ENCODE measurements at regions not wholly inside any gene's neighbourhood (a gene's known extent, or its start where the extent isn't known, plus 50 kb on each side); places are given as distances from the start of the nearest gene placed in this dataset.
"Not testable (repeated sequence)": the region's sequence is repeated elsewhere in the genome, so short reads cannot be mapped to it uniquely, and the experiment has no call there.

DNA sequence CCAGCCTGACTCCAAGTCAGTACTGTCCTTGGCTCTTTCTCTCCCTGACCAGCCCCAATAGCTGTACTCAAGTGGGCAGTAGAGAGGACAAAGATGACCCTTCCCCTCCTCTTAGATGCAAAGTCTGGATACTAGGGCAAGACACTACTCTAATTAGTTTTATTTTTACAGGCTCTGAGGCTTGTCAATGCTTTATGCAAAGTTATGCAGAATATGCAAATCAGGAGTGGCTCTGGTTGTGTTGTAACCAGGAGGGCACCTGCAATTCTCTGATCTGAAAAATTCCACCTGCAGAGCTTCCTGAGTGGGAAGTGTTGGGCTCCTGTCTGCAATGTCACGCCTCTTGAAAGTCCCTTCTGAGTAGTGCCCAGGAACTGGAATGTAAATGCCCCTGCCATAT, 201.5 kb downstream of the RGS3 start:
- no peak for DNase-seq (ENCODE audit: low spot score)

DNA sequence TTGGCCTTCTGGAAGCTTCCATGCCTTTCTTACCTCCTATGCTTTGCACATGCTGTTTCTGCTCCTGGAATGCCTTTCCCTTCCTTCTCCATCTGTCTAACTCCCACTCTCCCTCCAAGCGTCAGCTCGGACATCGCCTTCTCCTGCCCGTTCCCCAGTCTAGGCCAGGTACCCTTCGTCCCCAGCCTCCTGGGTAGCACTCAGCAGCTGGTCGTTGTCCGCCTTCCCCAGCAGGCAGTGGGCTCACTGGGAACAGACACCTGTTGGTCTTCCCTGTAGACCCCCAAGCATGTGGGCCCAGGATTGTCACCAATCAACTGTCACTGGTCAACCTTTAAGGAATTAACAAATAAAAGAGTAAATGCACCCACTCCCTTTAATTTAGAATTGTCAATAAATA, 202.2 kb downstream of the RGS3 start:
- DNase-seq (ENCODE audit: low spot score) = no peak

DNA sequence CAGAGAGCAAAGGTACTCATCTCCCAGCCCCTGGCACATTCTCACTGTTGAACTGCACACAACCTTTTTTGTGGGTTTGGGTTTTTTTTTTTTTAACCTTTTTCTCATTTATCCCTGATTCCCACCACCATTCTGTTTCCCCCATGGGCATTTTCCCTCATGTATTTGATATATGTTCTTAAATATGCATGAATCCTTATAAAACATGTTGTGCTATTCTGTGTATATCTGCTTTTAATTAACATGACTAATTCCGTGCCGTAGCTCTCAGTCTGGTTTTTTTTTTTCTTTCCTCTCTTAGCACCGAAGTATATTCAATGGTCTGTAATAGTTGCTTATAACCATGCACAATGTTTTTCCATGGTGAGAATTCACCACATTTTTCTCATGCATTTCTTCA, 204.5 kb downstream of the RGS3 start:
- peak; percentile 63 for DNase-seq (ENCODE audit: low spot score)

DNA sequence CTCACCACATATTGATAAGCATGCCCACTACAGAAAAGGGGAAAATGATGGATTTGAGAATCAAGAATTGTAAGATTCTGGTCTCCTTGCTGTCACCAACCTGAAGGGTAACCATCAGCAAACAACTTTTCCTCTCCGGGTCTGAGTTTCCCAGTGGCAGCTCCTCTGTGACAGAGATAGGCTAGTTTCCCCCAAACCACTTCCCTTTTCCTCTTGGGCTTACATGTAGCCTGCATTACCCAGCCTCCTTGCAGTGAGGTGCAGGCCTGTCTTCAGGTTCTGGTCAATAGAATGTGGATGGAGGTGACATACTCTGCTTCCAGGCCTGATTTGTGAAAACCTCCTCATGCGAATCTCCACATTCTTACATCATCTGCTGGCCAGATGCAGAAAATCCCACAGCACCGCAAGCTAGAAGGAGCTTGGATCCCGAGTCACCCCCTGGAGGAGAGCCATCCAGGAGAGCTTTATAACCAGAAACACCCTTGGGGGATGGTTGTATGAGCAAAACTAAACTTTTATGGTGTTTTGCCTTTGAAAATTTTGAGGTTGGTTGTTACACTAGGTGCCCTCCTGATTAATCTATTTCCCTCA, 206.1 kb downstream of the RGS3 start:
- peak; percentile 47 for DNase-seq (ENCODE audit: low spot score)

DNA sequence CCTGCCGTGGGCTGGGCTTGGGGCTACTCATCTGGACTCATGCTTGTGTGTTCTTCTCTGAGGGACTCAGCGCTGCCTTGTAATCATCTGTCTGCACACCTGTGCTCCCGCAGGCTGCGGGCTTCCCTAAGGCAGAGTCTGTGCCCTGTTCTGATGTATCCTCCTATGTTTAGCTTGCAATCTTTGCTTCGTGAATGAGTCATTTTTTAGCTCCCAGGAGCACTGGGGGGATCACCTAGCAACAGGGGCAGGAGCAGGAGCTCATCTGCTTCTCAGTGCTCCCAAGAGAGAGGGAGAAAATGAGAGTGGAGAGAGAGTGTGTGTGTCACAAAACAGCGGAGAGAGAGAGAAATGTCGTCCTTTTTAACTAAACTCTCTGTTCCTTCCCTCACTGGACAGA, 202.4 kb upstream of the ZNF618 start:
- peak; percentile 26 for DNase-seq (ENCODE audit: low spot score)

DNA sequence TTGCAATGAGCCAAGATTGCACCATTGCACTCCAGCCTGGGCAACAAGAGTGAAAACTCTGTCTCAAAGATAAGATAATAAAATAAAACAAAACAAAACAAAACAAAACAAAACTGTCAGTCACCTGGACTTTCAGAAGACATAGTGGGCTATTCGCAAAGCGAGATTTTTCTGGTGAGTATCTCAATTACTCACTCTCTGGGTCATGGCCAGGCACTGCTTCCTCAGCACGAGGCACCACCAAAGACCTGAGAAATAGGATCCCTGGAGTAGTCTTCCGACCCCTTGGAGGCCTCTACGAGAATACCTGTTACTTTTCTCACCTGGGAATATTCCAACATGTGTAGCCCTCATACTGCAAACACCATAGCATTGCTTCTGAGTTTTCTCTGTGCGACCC, 201.7 kb upstream of the ZNF618 start:
- peak; percentile 23 for DNase-seq (ENCODE audit: low spot score)

DNA sequence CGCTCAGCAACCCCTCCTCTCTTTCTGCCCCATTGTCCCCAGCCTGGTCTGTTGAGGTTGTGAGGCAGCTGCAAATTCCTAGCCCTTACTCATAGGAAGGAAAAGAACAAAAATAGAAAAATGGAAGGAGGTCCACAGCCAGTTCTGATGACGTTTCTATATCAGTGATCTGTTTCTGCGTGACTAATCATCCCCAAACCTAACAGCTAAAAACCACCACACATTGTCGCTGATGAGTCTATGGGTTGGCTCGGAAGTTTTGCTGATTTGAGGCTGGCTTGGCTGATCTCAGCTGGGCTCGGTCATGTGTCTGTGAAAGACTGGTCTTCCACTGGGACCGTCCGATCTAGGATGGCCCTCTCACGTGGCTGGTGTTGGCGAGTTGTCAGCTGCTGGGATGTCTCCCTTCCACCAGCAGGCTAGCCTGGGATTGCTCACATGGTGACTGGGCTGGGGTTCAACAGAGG, 200.6 kb upstream of the ZNF618 start:
- peak; percentile 97 for DNase-seq (ENCODE audit: low spot score)

DNA sequence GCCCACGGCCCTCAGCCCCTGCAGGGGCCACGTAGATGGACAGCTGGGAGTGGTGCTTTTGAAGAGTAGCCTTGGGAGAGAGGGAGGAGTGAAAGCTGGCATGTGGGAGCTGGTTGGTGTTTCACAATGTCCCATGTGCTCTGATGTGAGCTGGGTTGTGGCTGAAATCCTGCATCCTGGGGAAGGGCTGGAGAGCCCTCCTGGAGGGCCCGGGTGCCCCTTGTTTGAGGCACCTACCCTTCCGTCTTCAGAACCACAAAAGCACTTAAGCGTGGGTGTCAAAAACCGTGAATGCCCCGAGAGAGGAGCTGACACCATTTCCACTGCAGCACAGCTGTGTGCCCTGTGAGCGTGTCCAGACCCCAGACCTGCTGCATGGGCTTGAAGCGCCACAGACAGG, 199.1 kb upstream of the ZNF618 start:
- DNase-seq (ENCODE audit: low spot score) = no peak

DNA sequence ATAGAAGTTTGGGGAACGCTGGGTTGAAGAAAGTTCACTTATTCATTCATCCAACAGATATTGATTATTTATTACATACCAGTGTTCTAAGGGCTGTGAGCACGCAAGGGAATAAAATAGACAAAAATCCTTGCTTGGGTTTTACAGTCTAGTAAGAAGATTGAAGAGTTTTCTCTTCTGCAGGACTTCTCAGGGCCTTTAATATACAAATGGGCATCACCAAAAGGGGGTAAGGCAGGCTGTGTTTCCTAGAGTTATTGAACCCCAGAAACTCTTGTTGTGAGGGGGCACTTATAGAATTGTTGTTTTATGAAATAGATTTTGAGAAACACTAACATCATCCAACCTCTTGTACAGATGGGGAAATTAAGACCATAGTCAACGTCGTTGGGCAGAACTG, 198.5 kb upstream of the ZNF618 start:
- no peak for DNase-seq (ENCODE audit: low spot score)

DNA sequence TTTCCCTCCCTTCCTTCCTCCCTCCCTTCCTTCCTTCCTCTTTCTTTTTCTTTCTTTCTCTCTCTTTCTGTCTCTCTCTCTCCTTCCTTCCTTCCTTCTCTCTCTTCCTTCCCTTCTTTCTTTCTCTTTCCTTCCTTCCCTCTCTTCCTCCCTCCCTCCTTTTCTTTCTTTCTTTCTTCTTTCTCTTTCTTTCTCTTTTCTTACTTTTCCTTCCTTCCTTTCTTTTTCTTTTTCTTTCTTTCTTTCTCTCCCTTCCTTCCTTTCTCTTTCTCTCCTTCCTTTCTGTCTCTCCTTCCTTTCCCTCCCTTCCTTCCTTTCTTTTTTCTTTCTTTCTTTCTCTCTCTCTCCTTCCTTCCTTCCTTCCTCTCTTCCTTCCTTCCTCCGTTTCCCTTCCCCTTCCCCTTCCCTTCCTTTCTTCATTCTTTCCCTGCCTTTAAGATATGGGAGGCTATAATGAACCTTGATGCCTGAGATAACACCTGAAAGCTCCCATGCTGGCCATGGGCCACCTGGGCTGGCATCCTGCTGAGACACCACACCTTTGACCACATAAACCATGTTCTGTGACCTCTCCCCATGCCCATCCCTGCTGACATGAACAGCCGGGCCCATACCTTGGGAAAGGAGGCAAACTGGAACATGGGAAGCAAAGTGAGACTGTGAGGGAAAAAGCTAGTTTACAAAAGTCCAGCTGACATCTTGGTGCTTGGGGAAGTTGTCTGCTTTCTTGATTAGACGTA, 197.8 kb upstream of the ZNF618 start:
- DNase-seq (ENCODE audit: low spot score) = no peak

DNA sequence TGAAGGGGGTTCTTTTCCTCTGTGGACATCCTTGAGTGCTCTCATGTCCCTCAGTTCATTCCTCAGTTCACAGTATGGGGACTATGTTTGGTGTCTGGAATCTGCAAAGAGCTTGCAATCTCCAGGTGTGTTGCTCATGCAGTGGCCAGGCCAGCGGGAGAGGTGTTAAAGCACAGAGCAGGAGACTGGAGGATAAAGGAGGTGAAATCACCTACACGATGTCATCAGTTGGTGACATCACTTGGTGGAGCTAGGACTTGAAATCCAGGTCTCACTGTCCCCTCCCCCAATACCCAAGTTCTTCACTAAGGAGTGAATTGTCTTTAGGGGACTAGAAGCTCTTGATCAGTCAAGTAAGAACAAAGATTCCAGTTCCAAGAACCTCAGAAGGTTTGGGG, 197.3 kb upstream of the ZNF618 start:
- DNase-seq (ENCODE audit: low spot score) = no peak

DNA sequence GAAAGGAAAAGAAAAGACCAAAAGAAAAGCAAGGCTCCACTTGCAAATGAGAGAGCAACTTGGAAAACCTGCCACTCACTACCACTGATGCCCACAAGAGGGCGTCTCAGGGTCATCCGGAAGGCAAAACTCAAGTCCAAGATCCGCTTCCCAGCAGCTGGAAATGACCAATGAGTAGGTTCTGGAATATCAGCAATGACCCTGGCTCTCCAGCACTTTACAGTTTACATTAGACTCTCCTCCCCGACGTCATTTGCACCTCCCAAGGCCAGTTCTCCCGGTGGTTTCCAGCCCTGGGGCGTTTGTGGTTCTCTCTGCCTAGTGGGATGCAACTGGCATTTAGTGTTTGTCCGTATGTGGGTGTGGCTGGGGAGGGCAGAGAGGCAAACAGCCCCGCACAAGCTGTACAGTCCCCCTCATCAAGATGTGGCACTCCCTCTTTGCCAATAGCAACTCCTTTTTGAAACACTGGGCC, 193.8 kb upstream of the ZNF618 start:
- peak; percentile 75 for DNase-seq (ENCODE audit: low spot score)

DNA sequence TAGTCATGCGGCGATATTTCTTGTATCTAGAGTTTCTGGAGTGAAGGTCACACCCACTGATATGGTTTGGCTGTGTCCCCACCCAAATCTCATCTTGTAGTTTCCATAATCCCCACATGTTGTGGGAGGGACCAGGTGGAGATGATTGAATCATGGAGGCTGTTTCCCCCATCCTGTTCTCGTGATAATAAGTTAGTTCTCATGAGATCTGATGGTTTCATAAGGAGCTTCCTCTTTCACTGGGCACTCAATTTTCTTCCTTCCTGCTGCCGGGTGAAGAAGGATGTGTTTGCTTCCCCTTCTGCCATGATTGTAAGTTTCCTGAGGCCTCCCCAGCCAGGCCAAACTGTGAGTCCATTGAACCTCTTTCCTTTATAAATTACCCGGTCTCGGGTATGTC, 190.5 kb upstream of the ZNF618 start:
- not testable (repeated sequence) for DNase-seq (ENCODE audit: low spot score)

DNA sequence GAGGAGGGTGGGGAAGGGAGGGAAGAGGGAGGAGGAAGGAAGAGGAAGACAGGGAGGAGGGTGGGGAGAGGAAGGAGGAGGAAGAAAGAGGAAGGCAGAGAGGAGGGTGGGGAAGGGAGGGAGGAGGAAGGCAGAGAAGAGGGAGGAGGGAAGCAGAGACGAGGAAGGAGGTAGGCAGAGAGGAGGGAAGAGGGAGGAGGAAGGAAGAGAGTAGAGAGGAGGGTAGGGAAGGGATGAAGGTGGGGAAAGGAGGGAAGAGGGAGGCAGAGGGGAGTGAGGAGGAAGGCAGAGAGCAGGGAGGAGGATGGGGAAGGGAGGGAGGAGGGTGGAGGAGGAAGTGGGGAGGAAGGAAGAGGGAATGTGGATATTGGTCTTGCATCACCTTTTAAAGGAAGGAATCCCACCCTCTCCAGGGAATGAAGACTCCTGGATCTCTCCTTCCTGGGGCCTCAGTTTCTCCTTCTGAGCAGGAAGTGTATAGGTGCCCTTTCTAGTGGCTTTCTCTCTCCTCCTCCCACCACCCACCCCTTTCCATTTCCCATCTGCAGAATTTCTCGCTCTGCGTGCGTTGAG, 188.9 kb upstream of the ZNF618 start:
- DNase-seq (ENCODE audit: low spot score) = no peak

DNA sequence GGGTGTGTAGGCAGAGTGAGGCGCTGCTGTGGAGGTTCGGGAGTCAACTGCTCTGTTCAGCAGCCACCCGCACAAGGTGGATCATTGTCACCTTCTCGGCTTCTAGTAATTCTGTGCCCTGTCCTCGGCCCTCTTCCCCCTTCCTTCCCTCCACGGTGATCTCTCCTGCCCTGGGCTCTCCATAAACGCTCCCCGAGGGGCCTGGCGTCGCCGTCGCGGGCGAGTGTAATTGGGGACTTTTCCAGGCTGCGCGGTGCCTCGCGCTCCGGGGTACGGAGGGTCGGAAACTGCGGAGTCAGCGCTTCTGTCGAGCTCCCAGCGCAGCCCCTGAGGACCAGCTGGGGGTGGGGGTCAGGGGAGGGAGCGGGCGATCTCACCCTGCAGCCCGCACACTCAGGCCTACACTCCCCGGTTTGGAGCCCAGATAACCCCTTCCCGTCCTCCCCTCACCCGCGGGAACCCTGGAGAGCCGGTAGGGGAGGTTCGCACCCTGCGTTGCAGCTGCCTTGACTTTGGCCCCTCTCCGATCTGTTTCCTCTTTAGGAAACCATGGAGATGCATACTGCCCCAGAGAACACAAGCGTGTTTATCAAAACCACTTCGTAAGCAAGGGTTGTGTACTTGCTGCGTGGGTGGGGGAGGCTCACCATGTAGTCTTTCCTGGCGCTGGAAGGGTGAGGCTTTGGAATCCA, 188.3 kb upstream of the ZNF618 start:
- DNase-seq (ENCODE audit: low spot score) = no peak

DNA sequence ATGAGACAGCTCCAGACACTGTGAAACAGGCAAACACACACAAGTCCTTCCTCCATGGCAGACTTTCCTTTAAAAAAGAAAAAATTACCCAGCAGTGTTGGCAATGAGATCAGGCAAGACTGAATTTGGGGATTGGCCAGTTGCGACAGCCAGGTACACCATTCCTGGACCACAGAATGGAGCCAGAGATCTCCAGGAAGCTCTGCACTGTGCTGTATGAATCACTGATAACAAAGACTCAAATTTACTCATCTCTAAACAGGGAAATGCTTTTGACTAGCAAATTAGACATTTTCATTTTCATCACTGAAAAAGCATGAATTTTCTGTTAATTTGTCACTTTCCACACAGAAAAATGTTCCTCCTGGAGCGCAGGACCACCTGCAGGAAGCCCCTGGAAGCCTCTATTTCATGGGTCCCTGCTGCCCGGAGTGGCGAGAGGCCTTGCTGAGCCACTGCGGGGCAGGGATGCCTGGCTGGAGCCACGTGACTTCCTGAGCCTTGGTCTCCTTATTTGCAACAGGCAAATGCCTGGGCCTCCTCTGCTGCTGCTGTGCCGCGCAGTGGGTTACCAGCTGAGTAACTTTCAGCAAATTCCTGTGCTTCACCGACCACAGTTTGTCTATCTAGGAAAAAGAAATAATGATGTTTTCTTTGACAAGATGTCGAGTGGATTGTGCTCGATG, 185.9 kb upstream of the ZNF618 start:
- no peak for DNase-seq (ENCODE audit: low spot score)

DNA sequence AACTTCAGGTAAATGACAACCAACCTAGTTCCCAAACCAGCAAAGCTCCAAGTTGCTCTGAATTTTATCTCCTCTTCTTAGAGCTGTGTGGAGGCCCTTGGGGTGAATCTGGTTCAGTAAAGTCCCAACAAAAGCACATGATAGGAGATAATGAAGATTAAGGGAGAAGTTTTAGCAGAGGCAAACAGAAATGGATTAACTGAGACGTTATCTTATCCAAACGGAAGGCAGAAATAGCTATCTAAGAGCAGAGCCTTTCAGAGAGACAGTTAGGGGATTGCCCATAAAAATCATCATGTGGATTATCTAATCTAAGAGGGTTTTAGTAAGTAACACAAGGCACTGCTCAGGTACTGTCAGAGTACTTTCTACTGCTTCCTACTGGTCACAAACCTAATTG, 183.9 kb upstream of the ZNF618 start:
- DNase-seq (ENCODE audit: low spot score) = no peak

DNA sequence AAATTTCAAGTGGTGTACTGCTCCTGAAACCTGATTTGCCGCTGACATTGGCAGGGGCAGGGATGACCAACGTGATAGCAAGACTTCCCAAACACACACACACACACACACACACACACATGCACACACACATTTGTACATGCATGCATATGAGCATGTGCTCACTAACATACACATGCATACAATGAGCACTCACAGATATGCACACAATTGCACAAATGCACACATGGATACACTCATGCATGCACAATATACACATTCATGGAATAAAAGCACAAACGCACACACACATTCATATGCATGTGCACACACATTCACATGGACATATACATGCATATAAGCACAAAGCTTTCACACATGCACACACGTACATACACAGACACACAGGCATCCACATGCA, 181.2 kb upstream of the ZNF618 start:
- no peak for DNase-seq (ENCODE audit: low spot score)

DNA sequence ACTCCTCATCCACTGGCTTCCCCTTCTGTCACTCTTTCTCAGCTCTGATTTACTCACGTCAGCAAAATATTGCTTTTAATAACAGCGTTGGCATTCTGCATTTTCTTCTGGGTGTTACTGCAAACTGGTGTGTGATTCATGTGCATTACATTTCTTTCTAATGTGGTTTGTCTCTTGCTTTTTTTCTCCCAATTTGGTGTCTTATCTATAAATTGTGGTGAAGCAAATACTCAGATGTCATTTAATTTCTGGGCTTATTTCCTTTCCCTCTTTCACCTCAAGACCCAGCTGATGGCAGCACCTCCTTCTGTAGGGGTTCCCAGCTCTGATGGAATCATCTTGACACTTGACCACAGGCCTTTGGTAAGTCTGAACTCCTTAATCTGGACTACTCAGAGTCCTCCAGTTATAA, 180.7 kb upstream of the ZNF618 start:
- no peak for DNase-seq (ENCODE audit: low spot score)

DNA sequence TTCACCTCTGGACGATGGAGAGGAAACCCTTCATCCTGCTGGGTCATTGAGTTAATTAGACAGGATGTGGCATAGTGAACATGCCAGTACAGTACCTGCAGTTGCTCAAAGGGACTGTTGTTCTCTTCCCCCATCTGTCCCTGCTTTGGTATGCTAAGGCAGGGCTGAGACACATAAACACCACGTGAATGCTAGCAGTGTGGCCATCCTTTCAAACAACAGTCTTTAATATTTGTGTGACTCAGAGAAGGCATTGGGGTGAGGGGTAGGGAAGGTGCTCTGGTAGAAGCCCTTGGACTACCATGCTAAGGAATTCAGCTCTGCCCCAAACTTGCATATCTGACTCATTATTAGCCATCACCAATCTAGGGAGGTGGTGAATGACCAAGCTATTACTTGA, 180.2 kb upstream of the ZNF618 start:
- no peak for DNase-seq (ENCODE audit: low spot score)

DNA sequence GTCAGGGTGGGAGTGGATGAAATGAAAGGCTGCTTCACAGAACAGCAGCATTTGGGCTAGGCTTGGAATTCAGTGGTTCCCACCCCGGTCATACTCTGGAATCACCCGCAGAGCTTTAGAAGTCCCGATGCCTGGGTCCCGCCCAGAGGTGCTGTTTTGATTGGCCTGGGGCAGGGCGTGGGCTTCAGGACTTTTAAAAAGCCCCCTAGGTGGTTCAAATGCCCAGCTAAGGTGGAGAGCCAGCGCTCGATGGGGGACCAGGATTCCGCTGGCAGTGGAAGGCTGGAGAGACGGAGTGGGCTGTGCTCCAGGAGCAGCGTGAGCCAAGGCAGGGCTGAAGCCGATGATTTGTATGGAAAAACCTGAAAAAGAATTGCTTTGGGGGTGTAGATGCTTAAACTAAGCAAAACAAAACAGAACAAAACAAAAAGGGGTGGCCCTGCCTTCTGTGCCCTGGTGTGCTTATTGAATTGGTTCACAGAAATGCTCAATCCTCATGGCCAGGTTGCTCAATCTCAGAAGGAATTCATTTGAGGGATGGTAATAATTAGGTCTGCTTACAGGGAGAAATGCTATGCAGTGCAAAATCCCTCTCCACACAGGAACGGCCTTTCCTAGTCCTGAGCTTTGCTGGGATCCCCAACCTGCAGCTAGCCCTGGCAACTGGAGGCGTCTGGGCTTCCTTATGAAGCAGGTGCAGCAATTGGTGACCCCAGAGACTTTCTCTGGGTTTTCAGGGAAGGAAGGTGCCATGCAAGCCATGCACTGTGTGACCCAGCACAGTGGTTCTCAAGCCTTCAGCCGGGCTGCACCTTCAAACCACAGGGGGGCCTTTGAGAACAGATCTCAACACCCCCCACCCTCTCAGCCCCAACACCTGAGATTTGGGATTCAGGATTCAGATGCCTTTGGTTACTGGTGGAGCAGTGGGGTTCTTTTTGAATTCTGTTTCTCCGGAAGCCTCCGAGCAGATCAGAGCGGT, 174.0 kb upstream of the ZNF618 start:
- peak; percentile 45 for DNase-seq (ENCODE audit: low spot score)
